Embryonic facial prominence (tissue), 1 donor: ENCODE measurements at regions not wholly inside any gene's neighbourhood (a gene's known extent, or its start where the extent isn't known, plus 50 kb on each side); places are given as distances from the start of the nearest gene placed in this dataset.
A peak's percentile ranks its signal among the peaks of the same experiment; 100 is the strongest.
"Not testable (repeated sequence)": the region's sequence is repeated elsewhere in the genome, so short reads cannot be mapped to it uniquely, and the experiment has no call there.

Experiments
- DNase-seq: peaks from one replicate; pipeline ENCODE4 v3.0.0-alpha.2; 2016; ENCODE audit errors: extremely low spot score

- no peak for DNase-seq
Measured at GRCh38 chr14:89743828-89744227, 210.7 kb downstream of the EFCAB11 start.

- DNase-seq, result no peak
Measured at GRCh38 chr14:89740241-89740640, 214.3 kb downstream of the EFCAB11 start.

- no peak for DNase-seq
Measured at GRCh38 chr14:89736881-89737280, 217.6 kb downstream of the EFCAB11 start.

GRCh38 chr14:89731396-89731933 lies 223.1 kb downstream of the EFCAB11 start:
- no peak for DNase-seq

GRCh38 chr14:89730687-89731086 lies 223.8 kb downstream of the EFCAB11 start:
- DNase-seq, result no peak

- DNase-seq, result no peak
Measured at GRCh38 chr14:89728964-89729363, 225.6 kb downstream of the EFCAB11 start.

- DNase-seq, result not testable (repeated sequence)
Measured at GRCh38 chr14:89726226-89726625, 228.3 kb downstream of the EFCAB11 start.

- peak; percentile 25 for DNase-seq
Measured at GRCh38 chr14:89724628-89724960, 229.9 kb downstream of the EFCAB11 start.

GRCh38 chr14:89723930-89724627 lies 230.5 kb downstream of the EFCAB11 start:
- no peak for DNase-seq

GRCh38 chr14:89721956-89722355 lies 232.6 kb downstream of the EFCAB11 start:
- DNase-seq, result no peak

- DNase-seq, result no peak
Measured at GRCh38 chr14:89720741-89721729, 233.5 kb downstream of the EFCAB11 start.

GRCh38 chr14:89720076-89720687 lies 234.3 kb downstream of the EFCAB11 start:
- DNase-seq, result no peak

GRCh38 chr14:89719366-89720075 lies 235.0 kb downstream of the EFCAB11 start:
- DNase-seq, result no peak

GRCh38 chr14:89708982-89709625 lies 245.4 kb downstream of the EFCAB11 start:
- no peak for DNase-seq

GRCh38 chr14:89707086-89707485 lies 247.4 kb downstream of the EFCAB11 start:
- DNase-seq, result no peak

GRCh38 chr14:89702876-89703200 lies 251.7 kb downstream of the EFCAB11 start:
- DNase-seq, result no peak

GRCh38 chr14:89702073-89702875 lies 252.3 kb downstream of the EFCAB11 start:
- peak; percentile 27 for DNase-seq

GRCh38 chr14:89701211-89702043 lies 253.1 kb downstream of the EFCAB11 start:
- peak; percentile 66 for DNase-seq

- DNase-seq, result no peak
Measured at GRCh38 chr14:89700801-89701200, 253.7 kb downstream of the EFCAB11 start.
